GM12878 (cell line): ENCODE measurements at regions not wholly inside any gene's neighbourhood (a gene's known extent, or its start where the extent isn't known, plus 50 kb on each side); places are given as distances from the start of the nearest gene placed in this dataset.

Experiments
- ATAC-seq: fragments of 200-7000 bp; cut with Tn5 transposase; 3 replicates; pipeline ENCODE4 v1.9.1; 2020; ENCODE audit warnings: mild to moderate bottlenecking, moderate library complexity
- BruUV-seq: library from RNA; stranded (reverse); fragments of 400-500 nt; replicated peaks from 2 replicates; lab custom pipeline; 2021; lab: Mats Ljungman, UMichigan
- CTCF ChIA-PET: fragments of 300-600 bp; sonication (Branson Sonifier 250); formaldehyde crosslinking; extraction: SDS; loops from one replicate; lab custom pipeline; 2021; ENCODE audit warnings: inconsistent platforms; lab: Yijun Ruan, JAX
- POLR2A ChIA-PET: fragments of 350-600 bp; formaldehyde crosslinking; extraction: SDS; loops from one replicate; lab custom pipeline; 2021; ENCODE audit warnings: inconsistent platforms; lab: Charles Lee
- RAD21 ChIA-PET: fragments of 300-600 bp; sonication (Branson Sonifier 250); formaldehyde crosslinking; loops from one replicate; lab custom pipeline; 2023; ENCODE audit warnings: antibody characterized with exemption; ENCODE audit not compliant: unreplicated experiment; lab: Charles Lee
- SMC1A ChIA-PET: fragments of 300-600 bp; sonication (Branson Sonifier 250); formaldehyde crosslinking; loops from one replicate; lab custom pipeline; 2023; ENCODE audit not compliant: unreplicated experiment, uncharacterized antibody; lab: Charles Lee
- DNase-seq: peaks from one replicate; pipeline ENCODE4 v3.0.0-alpha.2; 2011; ENCODE audit warnings: low read depth, low spot score
- FAIRE-seq: peaks from 3 replicates; lab custom pipeline; 2011; peaks lifted over from hg19 to GRCh38; lab: Jason Lieb, UNC
- H2AFZ ChIP-seq: 2 replicates; pipeline ENCODE4 v1.6.0; 2011; ENCODE audit warnings: low read depth, low read length, control low read depth; ENCODE audit not compliant: control insufficient read depth
- H3K27ac ChIP-seq: 2 replicates; pipeline ENCODE4 v1.5.1; 2011; ENCODE audit warnings: control low read depth; ENCODE audit not compliant: control insufficient read depth, insufficient read depth
- H3K27me3 ChIP-seq, 2 experiments: replicated peaks in 1 of 2; 2 replicates each; pipeline versions ENCODE4 v1.6.0 to v1.6.1; 2011; ENCODE audit warnings: low read length in 1 of 2; ENCODE audit not compliant: control insufficient read depth in 2 of 2, insufficient read depth in 2 of 2
- H3K36me3 ChIP-seq, 2 experiments: 2 replicates each; pipeline ENCODE4 v1.5.1; 2011; ENCODE audit warnings: low read length in 1 of 2; ENCODE audit not compliant: control insufficient read depth in 2 of 2, insufficient read depth in 2 of 2
- H3K4me1 ChIP-seq: 2 replicates; pipeline ENCODE4 v1.6.1; 2011; ENCODE audit warnings: mild to moderate bottlenecking, low read length, moderate library complexity, mixed read lengths; ENCODE audit not compliant: control insufficient read depth, insufficient read depth
- H3K4me2 ChIP-seq: 2 replicates; pipeline ENCODE4 v1.6.0; 2011; ENCODE audit warnings: control low read depth; ENCODE audit not compliant: control insufficient read depth, insufficient read depth
- H3K4me3 ChIP-seq: fragments of 200-600 bp; sonication (generic); 2 replicates; pipeline ENCODE4 v1.5.1; 2016
- H3K79me2 ChIP-seq: 2 replicates; pipeline ENCODE4 v1.6.0; 2011; ENCODE audit warnings: low read length; ENCODE audit not compliant: control insufficient read depth, insufficient read depth
- H3K9ac ChIP-seq: 2 replicates; pipeline ENCODE4 v1.8.0; 2011; ENCODE audit warnings: low read length, control low read depth, mixed read lengths; ENCODE audit not compliant: control insufficient read depth, insufficient read depth
- H3K9me3 ChIP-seq: replicated peaks from 3 replicates; pipeline ENCODE4 v1.5.1; 2011; ENCODE audit warnings: mild to moderate bottlenecking, low read length; ENCODE audit not compliant: control insufficient read depth, insufficient read depth
- H4K20me1 ChIP-seq: 2 replicates; pipeline ENCODE4 v1.6.0; 2011; ENCODE audit not compliant: control insufficient read depth, insufficient read depth
- CHD2 ChIP-seq: IDR thresholded peaks from 2 replicates; pipeline ENCODE4 v1.6.1; 2011; ENCODE audit warnings: low read depth, low read length, improper control_type of control experiment, borderline replicate concordance
- CREM ChIP-seq: IDR thresholded peaks from 2 replicates; pipeline ENCODE4 v1.6.1; 2014; ENCODE audit warnings: antibody characterized with exemption, low read depth
- IRF3 ChIP-seq: fragments of 450-650 bp; IDR thresholded peaks from 2 replicates; pipeline ENCODE4 v1.6.1; 2014; ENCODE audit warnings: mild to moderate bottlenecking
- SKIL ChIP-seq: fragments of 450-650 bp; IDR thresholded peaks from 2 replicates; pipeline ENCODE4 v1.6.1; 2017; ENCODE audit warnings: mild to moderate bottlenecking, low read depth, inconsistent platforms; ENCODE audit not compliant: poor library complexity, severe bottlenecking
- SMAD5 ChIP-seq: IDR thresholded peaks from 2 replicates; pipeline ENCODE4 v1.6.1; 2016; ENCODE audit warnings: antibody characterized with exemption, low read depth
- ZNF622 ChIP-seq: fragments of 450-650 bp; IDR thresholded peaks from 2 replicates; pipeline ENCODE4 v1.6.1; 2017; ENCODE audit warnings: mild to moderate bottlenecking, inconsistent platforms
- WGBS: methylation state at CpG from one replicate; pipeline ENCODE4 v1.1.6; 2016; ENCODE audit warnings: low lambda C conversion rate; ENCODE audit not compliant: insufficient replicate concordance, insufficient coverage; ENCODE audit errors: missing lambda C conversion rate; 5-methylcytosine and 5-hydroxymethylcytosine counted together
- in situ Hi-C: fragments of 300-500 bp; cut with MboI; formaldehyde crosslinking; loops from 9 replicates; pipeline ENCODE4 v1.14.3; 2018; ENCODE audit warnings: mixed read lengths
- intact Hi-C: fragments of 100-400 bp; cut with micrococcal nuclease; formaldehyde crosslinking; loops from one replicate; pipeline ENCODE4 v1.14.2; 2022; ENCODE audit not compliant: unreplicated experiment

GRCh38 chr6:78594668-78595066, 272.7 kb upstream of the IRAK1BP1 start:
- ATAC-seq: no peak
- Histone ChIP-seq H3K79me2 (no peaks in the 10 kb centered on the region), H2AFZ (no peak overlapping the region), H3K4me1 (no peaks in the 10 kb centered on the region), H3K27ac (no peak overlapping the region), H3K9ac (no peak overlapping the region), H3K4me2 (no peak overlapping the region), H3K36me3 (no peaks in the 10 kb centered on the region), H3K4me3 (no peak overlapping the region), H3K9me3 (no peaks in the 10 kb centered on the region), H3K27me3 (no peaks in the 10 kb centered on the region), H4K20me1 (no peaks in the 10 kb centered on the region)
- WGBS: 14% methylated on average over 2 of the region's 2 CpGs
- SMC1A ChIA-PET: interaction anchor here (0.8 kb wide), 1 partner anchor 9 kb away, joined by 3 read pairs; no protein-coding TSS in a partner anchor
- no TSS peak for BruUV-seq
- intact Hi-C loops (no loop called here), in situ Hi-C loops (no loop called here)
- TF ChIP-seq ZNF622: no peak
- no peak for TF ChIP-seq CHD2
- TF ChIP-seq IRF3: no peak
- TF ChIP-seq SMAD5: no peak
- no peak for TF ChIP-seq CREM
- no peak for TF ChIP-seq SKIL
- POLR2A ChIA-PET: no interaction called here
- no peak for FAIRE-seq
- RAD21 ChIA-PET: no interaction called here
- CTCF ChIA-PET: interaction anchor here (0.6 kb wide), 1 partner anchor 94 kb away, joined by 3 read pairs; no protein-coding TSS in a partner anchor
- no peak for DNase-seq
